Osteoblast (primary cell): ENCODE measurements at regions not wholly inside any gene's neighbourhood (a gene's known extent, or its start where the extent isn't known, plus 50 kb on each side); places are given as distances from the start of the nearest gene placed in this dataset.

Experiments
- DNase-seq: peaks from one replicate; pipeline ENCODE4 v3.0.0; 2011; ENCODE audit warnings: low spot score, mixed read lengths; ENCODE audit not compliant: insufficient read length; ENCODE audit errors: missing footprints
- H2AFZ ChIP-seq: 2 replicates; pipeline ENCODE4 v1.6.0; 2011; ENCODE audit warnings: mild to moderate bottlenecking, low read length
- H3K27ac ChIP-seq: 2 replicates; pipeline ENCODE4 v1.5.1; 2011; ENCODE audit warnings: mild to moderate bottlenecking, low read depth, low read length, moderate library complexity
- H3K27me3 ChIP-seq: 2 replicates; pipeline ENCODE4 v1.6.0; 2012; ENCODE audit warnings: mild to moderate bottlenecking, control low read depth, inconsistent platforms, low read length, moderate library complexity; ENCODE audit not compliant: insufficient read depth
- H3K36me3 ChIP-seq: 2 replicates; pipeline ENCODE4 v1.5.1; 2011; ENCODE audit warnings: mild to moderate bottlenecking, low read length, control low read depth, moderate library complexity; ENCODE audit not compliant: insufficient read depth
- H3K4me1 ChIP-seq: 2 replicates; pipeline ENCODE4 v1.5.1; 2011; ENCODE audit warnings: mild to moderate bottlenecking, low read length, control low read depth, moderate library complexity; ENCODE audit not compliant: insufficient read depth
- H3K4me2 ChIP-seq: 2 replicates; pipeline ENCODE4 v1.6.0; 2011; ENCODE audit warnings: mild to moderate bottlenecking, low read length; ENCODE audit not compliant: insufficient read depth
- H3K4me3 ChIP-seq: fragments of 200-600 bp; sonication (generic); 3 replicates; pipeline ENCODE4 v1.5.1; 2012; ENCODE audit warnings: mild to moderate bottlenecking, low read length, inconsistent platforms; ENCODE audit not compliant: insufficient read depth
- H3K79me2 ChIP-seq: 2 replicates; pipeline ENCODE4 v1.6.0; 2012; ENCODE audit warnings: mild to moderate bottlenecking, low read length, control low read depth, inconsistent platforms; ENCODE audit not compliant: insufficient read depth
- H3K9me3 ChIP-seq: 2 replicates; pipeline ENCODE4 v1.5.1; 2011; ENCODE audit warnings: low read depth, low read length, control low read depth
- H4K20me1 ChIP-seq: 2 replicates; pipeline ENCODE4 v1.6.0; 2012; ENCODE audit warnings: mild to moderate bottlenecking, low read length, control low read depth; ENCODE audit not compliant: insufficient read depth
- TF ChIP-seq, protein P1 (sequence below): IDR thresholded peaks from 2 replicates; pipeline ENCODE4 v1.5.1; 2011; ENCODE audit warnings: mild to moderate bottlenecking, low read depth, low read length, moderate library complexity; ENCODE audit errors: extremely low read depth

DNA sequence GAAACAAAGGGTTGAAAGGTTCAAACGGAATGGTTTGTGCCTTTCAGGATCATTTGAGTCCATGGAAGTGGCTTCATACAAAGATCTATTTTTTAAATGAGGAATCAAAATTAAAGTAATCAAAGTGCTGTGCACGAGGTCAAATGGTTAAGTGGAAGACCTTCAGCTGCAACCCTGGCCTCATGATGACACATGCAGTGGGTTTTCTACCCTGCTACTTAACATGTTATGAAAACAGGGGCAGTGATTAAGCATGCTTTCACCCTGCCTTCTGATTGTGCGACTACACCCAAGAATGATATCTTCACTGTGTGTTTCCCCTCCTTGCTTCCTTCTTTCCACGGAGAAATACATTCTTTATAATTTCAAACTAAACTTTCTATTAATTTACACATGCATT is 604.2 kb downstream of the LRRIQ3 start:
- no peak overlapping the region for H2AFZ ChIP-seq
- DNase-seq = no peak

DNA sequence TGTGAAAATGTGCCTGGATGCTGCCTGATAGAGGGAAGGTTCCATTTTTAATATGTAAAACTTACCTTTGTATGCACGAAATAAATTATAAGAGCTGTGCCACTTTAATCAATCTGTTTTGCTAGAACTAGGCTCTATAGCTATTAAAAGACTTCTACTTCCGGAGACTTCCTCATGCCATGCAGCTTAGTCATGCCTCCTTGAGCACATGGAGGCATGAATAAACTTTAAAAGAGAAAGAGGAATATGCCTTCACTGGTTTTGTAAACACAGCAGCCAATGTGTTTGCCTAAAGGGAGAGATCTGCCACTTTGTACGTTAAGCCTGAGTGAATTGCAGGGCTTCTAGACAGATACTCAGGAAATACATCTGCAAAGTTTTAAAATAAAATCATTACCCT is 604.6 kb downstream of the LRRIQ3 start:
- DNase-seq = no peak
- no peaks in the 10 kb centered on the region for H4K20me1 ChIP-seq
- H3K36me3 ChIP-seq = no peaks in the 10 kb centered on the region
- H3K79me2 ChIP-seq = no peaks in the 10 kb centered on the region
- H2AFZ ChIP-seq = no peak overlapping the region
- no peaks in the 10 kb centered on the region for H3K27me3 ChIP-seq
- no peak overlapping the region for H3K27ac ChIP-seq
- H3K9me3 ChIP-seq = no peaks in the 10 kb centered on the region
- H3K4me1 ChIP-seq = no peaks in the 10 kb centered on the region
- H3K4me3 ChIP-seq = no peak overlapping the region
- H3K4me2 ChIP-seq = no peak overlapping the region
- TF ChIP-seq, protein P1, sequence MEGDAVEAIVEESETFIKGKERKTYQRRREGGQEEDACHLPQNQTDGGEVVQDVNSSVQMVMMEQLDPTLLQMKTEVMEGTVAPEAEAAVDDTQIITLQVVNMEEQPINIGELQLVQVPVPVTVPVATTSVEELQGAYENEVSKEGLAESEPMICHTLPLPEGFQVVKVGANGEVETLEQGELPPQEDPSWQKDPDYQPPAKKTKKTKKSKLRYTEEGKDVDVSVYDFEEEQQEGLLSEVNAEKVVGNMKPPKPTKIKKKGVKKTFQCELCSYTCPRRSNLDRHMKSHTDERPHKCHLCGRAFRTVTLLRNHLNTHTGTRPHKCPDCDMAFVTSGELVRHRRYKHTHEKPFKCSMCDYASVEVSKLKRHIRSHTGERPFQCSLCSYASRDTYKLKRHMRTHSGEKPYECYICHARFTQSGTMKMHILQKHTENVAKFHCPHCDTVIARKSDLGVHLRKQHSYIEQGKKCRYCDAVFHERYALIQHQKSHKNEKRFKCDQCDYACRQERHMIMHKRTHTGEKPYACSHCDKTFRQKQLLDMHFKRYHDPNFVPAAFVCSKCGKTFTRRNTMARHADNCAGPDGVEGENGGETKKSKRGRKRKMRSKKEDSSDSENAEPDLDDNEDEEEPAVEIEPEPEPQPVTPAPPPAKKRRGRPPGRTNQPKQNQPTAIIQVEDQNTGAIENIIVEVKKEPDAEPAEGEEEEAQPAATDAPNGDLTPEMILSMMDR = no peak

More for the DNA sequence above, 604.2 kb downstream of the LRRIQ3 start:
- no peak overlapping the region for H3K4me2 ChIP-seq
- no peaks in the 10 kb centered on the region for H3K79me2 ChIP-seq
- TF ChIP-seq, protein P1 = no peak
- H3K4me3 ChIP-seq = no peak overlapping the region
- no peaks in the 10 kb centered on the region for H4K20me1 ChIP-seq
- H3K36me3 ChIP-seq = no peaks in the 10 kb centered on the region
- no peak overlapping the region for H3K27ac ChIP-seq
- H3K4me1 ChIP-seq = no peaks in the 10 kb centered on the region
- H3K9me3 ChIP-seq = no peaks in the 10 kb centered on the region
- H3K27me3 ChIP-seq = no peaks in the 10 kb centered on the region

DNA sequence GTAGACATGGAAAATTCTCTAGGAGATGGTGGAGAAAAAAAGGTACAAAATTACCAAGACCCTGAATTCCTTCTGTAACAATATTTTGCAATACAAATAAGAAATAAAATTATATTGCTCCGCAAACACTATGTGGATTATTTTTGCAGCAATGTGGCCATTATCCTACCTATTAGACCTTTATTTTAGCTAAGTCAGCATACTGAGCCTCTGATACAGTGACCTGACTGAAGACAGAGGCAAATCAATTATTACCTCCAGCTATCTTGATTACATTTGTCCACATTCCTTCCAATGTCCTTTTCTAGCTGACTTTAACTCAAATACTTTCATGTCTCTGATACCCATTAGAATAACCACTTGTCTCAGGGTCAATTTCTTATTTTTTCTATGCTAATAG is 610.9 kb downstream of the LRRIQ3 start:
- Histone ChIP-seq H4K20me1 (no peaks in the 10 kb centered on the region), H3K9me3 (no peaks in the 10 kb centered on the region), H3K36me3 (no peaks in the 10 kb centered on the region), H3K4me3 (no peak overlapping the region), H3K4me2 (no peak overlapping the region), H2AFZ (no peak overlapping the region), H3K27ac (no peak overlapping the region), H3K27me3 (no peaks in the 10 kb centered on the region), H3K4me1 (no peaks in the 10 kb centered on the region), H3K79me2 (no peaks in the 10 kb centered on the region)
- TF ChIP-seq, protein P1 = no peak
- DNase-seq = no peak

DNA sequence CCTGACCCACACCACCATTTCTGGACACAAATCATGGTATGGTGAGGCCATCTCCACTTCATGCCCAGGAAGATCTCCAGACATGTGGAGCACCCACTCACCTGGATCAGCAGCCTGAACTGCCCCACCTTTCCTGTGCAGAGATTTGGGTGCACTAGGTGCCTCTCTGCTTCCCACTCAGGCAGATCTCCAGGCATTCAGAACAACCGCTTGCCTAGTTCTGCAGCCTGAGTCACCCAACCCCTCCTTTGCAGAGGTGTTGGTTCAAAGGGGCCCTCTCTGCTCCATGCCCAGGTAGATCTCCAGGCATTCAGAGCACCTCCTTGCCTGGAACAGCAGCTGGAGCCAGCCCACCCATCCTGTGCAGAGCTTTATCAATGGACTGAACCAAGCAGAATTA is 620.8 kb downstream of the LRRIQ3 start:
- Histone ChIP-seq H3K4me3 (no peak overlapping the region), H3K27ac (no peak overlapping the region), H3K4me2 (no peak overlapping the region), H2AFZ (no peak overlapping the region), H4K20me1 (no peaks in the 10 kb centered on the region), H3K36me3 (no peaks in the 10 kb centered on the region), H3K4me1 (no peaks in the 10 kb centered on the region), H3K9me3 (no peaks in the 10 kb centered on the region), H3K79me2 (no peaks in the 10 kb centered on the region), H3K27me3 (no peaks in the 10 kb centered on the region)
- TF ChIP-seq, protein P1 = no peak
- DNase-seq = no peak
